PFSK-1 (cell line): ENCODE measurements at regions not wholly inside any gene's neighbourhood (a gene's known extent, or its start where the extent isn't known, plus 50 kb on each side); places are given as distances from the start of the nearest gene placed in this dataset.

Experiments used
- FOXP2 ChIP-seq: optimal IDR thresholded peaks from 2 replicates; pipeline ENCODE3; 2011; ENCODE audit warnings: borderline replicate concordance, control low read depth, inconsistent platforms; ENCODE audit not compliant: insufficient read depth; ENCODE audit errors: extremely low read length, extremely low read depth
- POLR2AphosphoS5 ChIP-seq: IDR thresholded peaks from 2 replicates; pipeline ENCODE4 v1.6.1; 2012; ENCODE audit warnings: low read depth, mild to moderate bottlenecking, control low read depth, low read length, moderate library complexity
- REST ChIP-seq, 2 experiments: IDR thresholded peaks; 2 replicates each; pipeline versions ENCODE4 v1.6.1 to v1.8.0; 2011 to 2012; ENCODE audit warnings: low read depth in 2 of 2, low read length in 2 of 2, control low read depth in 1 of 2, inconsistent platforms in 1 of 2, mild to moderate bottlenecking in 1 of 2, moderate library complexity in 1 of 2; ENCODE audit not compliant: insufficient read depth in 1 of 2
- SIN3A ChIP-seq: IDR thresholded peaks from 2 replicates; pipeline ENCODE4 v1.6.1; 2012; ENCODE audit warnings: mild to moderate bottlenecking, low read length, moderate library complexity, borderline replicate concordance; ENCODE audit not compliant: insufficient read depth
- TAF1 ChIP-seq: IDR thresholded peaks from 2 replicates; pipeline ENCODE4 v1.6.1; 2012; ENCODE audit warnings: low read length, control low read depth, borderline replicate concordance; ENCODE audit not compliant: insufficient read depth

- TF ChIP-seq POLR2AphosphoS5, result no peak
- TF ChIP-seq REST (IDR thresholded peaks at IDR 0.05; ENCODE audit: insufficient read depth in 1 of 2, low read depth in 2 of 2, low read length in 2 of 2), result no peak
- no peak for TF ChIP-seq SIN3A
- TF ChIP-seq TAF1, result no peak
- TF ChIP-seq FOXP2, result no peak
Observed at GRCh38 chr13:74709226-74709625, 575.0 kb upstream of the KLF12 start.
